Ovary (tissue), 3 donors: ENCODE measurements at regions not wholly inside any gene's neighbourhood (a gene's known extent, or its start where the extent isn't known, plus 50 kb on each side); places are given as distances from the start of the nearest gene placed in this dataset.

Source experiments
- POLR2A ChIP-seq: fragments of 450-650 bp; IDR thresholded peaks from one replicate; pipeline ENCODE4 v1.6.1; 2017; ENCODE audit warnings: antibody characterized with exemption, mild to moderate bottlenecking, moderate library complexity
- TF ChIP-seq, protein P1 (sequence below), 3 donors: fragments of 450-650 bp in 2 of 3; fragments of 200-600 bp in 1 of 3; IDR thresholded peaks; one replicate each; pipeline versions ENCODE4 v1.5.1 to v1.8.0; 2016 to 2022; ENCODE audit warnings: antibody characterized with exemption in 3 of 3, mild to moderate bottlenecking in 1 of 3
- donor health status: DM: no; HTN: no; CAD: no.

DNA sequence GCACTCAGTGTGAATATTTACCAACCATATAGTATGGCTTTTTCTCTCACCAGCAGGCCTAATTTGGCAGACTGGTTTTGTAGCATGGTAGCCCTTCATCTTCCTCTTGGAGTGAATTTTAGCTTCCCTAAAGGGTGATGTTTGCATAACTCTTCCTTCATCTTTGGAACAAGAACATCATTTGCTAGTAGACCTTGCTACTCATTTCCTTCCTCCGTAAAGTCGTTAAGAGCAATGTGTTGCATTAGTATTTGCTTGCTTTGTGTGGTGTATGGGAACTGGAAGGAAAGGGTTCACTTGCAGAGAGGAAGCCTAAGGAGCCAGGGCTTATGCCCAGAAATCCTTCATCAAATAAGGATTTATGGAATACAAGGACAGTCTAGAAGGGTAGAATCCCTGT lies 50.2 kb upstream of the PGRMC2 start:
- TF ChIP-seq POLR2A, result no peak
- TF ChIP-seq, protein P1, sequence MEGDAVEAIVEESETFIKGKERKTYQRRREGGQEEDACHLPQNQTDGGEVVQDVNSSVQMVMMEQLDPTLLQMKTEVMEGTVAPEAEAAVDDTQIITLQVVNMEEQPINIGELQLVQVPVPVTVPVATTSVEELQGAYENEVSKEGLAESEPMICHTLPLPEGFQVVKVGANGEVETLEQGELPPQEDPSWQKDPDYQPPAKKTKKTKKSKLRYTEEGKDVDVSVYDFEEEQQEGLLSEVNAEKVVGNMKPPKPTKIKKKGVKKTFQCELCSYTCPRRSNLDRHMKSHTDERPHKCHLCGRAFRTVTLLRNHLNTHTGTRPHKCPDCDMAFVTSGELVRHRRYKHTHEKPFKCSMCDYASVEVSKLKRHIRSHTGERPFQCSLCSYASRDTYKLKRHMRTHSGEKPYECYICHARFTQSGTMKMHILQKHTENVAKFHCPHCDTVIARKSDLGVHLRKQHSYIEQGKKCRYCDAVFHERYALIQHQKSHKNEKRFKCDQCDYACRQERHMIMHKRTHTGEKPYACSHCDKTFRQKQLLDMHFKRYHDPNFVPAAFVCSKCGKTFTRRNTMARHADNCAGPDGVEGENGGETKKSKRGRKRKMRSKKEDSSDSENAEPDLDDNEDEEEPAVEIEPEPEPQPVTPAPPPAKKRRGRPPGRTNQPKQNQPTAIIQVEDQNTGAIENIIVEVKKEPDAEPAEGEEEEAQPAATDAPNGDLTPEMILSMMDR (IDR thresholded peaks at IDR 0.05), result no peak
